ENCODE measurements at regions not wholly inside any gene's neighbourhood (a gene's known extent, or its start where the extent isn't known, plus 50 kb on each side); places are given as distances from the start of the nearest gene placed in this dataset.

GRCh38 chr2:193219413-193219812 is 1024.7 kb upstream of the TMEFF2 start:
- TF ChIP-seq CTCF (IDR thresholded peaks at IDR 0.05; ENCODE audit: low read depth, low read length) (no peak), EZH2phosphoT487 (IDR thresholded peaks at IDR 0.05; ENCODE audit: low read depth) (no peak)
